T-helper 2 cell treated with Interferon-gamma antibody and Interleukin-4, amounts not matched to agents 5 μg/mL and 100 μg/mL, for 36 hours (primary cell): ENCODE measurements at regions not wholly inside any gene's neighbourhood (a gene's known extent, or its start where the extent isn't known, plus 50 kb on each side); places are given as distances from the start of the nearest gene placed in this dataset.

ENCODE experiments used
- DNase-seq: peaks from one replicate; pipeline ENCODE4 v3.0.0; 2021; ENCODE audit warnings: low spot score
- H3K27ac Mint-ChIP-seq: one replicate; pipeline ENCODE4 v1.8.0; 2021; ENCODE audit warnings: mild to moderate bottlenecking, mixed read lengths
- H3K27me3 Mint-ChIP-seq: one replicate; pipeline ENCODE4 v1.8.0; 2021; ENCODE audit warnings: low read depth, mixed read lengths
- H3K36me3 Mint-ChIP-seq: one replicate; pipeline ENCODE4 v1.8.0; 2021; ENCODE audit warnings: low read depth, mixed read lengths
- H3K4me1 Mint-ChIP-seq: one replicate; pipeline ENCODE4 v1.8.0; 2021; ENCODE audit warnings: low read depth, mixed read lengths
- H3K4me3 Mint-ChIP-seq: one replicate; pipeline ENCODE4 v1.8.0; 2022; ENCODE audit warnings: mild to moderate bottlenecking, moderate library complexity, mixed read lengths
- H3K9me3 Mint-ChIP-seq: one replicate; pipeline ENCODE4 v1.8.0; 2021; ENCODE audit warnings: mixed read lengths

GRCh38 chr6:167643223-167643622 lies 183.5 kb upstream of the AFDN start:
- peaks cover 9% of the 10 kb centered on the region for H3K9me3 Mint-ChIP-seq
- no peak overlapping the region for H3K4me3 Mint-ChIP-seq
- H3K27me3 Mint-ChIP-seq, result no peaks in the 10 kb centered on the region
- H3K27ac Mint-ChIP-seq, result no peak overlapping the region
- no peaks in the 10 kb centered on the region for H3K4me1 Mint-ChIP-seq
- no peak for DNase-seq
- no peaks in the 10 kb centered on the region for H3K36me3 Mint-ChIP-seq

GRCh38 chr6:167643716-167644115 lies 183.0 kb upstream of the AFDN start:
- H3K36me3 Mint-ChIP-seq, result no peaks in the 10 kb centered on the region
- peaks cover 9% of the 10 kb centered on the region for H3K9me3 Mint-ChIP-seq
- DNase-seq, result no peak
- H3K4me1 Mint-ChIP-seq, result no peaks in the 10 kb centered on the region
- H3K4me3 Mint-ChIP-seq, result no peak overlapping the region
- H3K27ac Mint-ChIP-seq, result no peak overlapping the region
- no peaks in the 10 kb centered on the region for H3K27me3 Mint-ChIP-seq

DNA sequence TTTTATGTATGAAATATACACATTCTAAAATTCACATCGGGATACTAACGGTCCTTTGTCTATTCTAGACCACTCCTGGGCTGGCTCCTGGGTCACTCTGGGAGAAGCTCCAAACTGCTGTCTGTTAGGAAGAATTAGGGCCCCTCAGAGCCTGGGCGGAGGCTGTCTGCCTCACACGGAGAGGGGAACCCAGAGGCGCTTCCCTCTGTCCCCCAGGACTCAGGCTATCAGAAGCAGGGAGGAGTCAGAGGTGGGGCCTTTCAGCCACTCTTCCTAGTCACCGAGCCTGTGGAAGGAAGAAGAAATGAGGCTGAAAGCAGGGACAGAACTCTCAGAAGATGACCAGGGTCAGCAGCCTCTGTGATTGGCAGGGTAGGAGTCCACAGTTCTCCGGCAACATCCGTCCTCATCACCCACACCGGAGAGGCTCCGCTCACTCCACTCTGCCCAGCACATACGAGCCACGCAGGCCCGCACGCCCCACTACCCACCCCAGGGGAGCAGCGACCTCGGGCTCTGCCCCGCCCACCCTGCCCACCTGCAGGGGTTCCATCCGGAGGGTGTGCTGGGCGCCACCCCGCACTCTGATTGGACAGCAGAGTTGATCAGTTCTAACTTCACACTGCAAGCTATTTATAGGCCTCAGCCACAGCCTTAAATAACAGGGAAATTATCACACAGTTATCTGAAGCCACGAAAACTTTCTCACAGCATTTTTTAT lies 182.1 kb upstream of the AFDN start:
- peaks cover 9% of the 10 kb centered on the region for H3K9me3 Mint-ChIP-seq
- H3K4me3 Mint-ChIP-seq, result no peak overlapping the region
- H3K27me3 Mint-ChIP-seq, result no peaks in the 10 kb centered on the region
- DNase-seq, result no peak
- H3K4me1 Mint-ChIP-seq, result no peaks in the 10 kb centered on the region
- H3K36me3 Mint-ChIP-seq, result no peaks in the 10 kb centered on the region
- H3K27ac Mint-ChIP-seq, result no peak overlapping the region

GRCh38 chr6:167645368-167645767 lies 181.3 kb upstream of the AFDN start:
- Mint-ChIP-seq H3K27ac (no peak overlapping the region), H3K4me1 (no peaks in the 10 kb centered on the region), H3K36me3 (no peaks in the 10 kb centered on the region), H3K27me3 (no peaks in the 10 kb centered on the region), H3K4me3 (no peak overlapping the region), H3K9me3 (peaks cover 9% of the 10 kb centered on the region)
- DNase-seq, result no peak

GRCh38 chr6:167647306-167647705 lies 179.4 kb upstream of the AFDN start:
- no peak for DNase-seq
- Mint-ChIP-seq H3K9me3 (no peaks in the 10 kb centered on the region), H3K4me1 (no peaks in the 10 kb centered on the region), H3K27ac (no peak overlapping the region), H3K4me3 (no peak overlapping the region), H3K36me3 (no peaks in the 10 kb centered on the region), H3K27me3 (no peaks in the 10 kb centered on the region)

- DNase-seq, result no peak
- Mint-ChIP-seq H3K4me1 (no peaks in the 10 kb centered on the region), H3K4me3 (no peak overlapping the region), H3K27me3 (no peaks in the 10 kb centered on the region), H3K9me3 (no peaks in the 10 kb centered on the region), H3K27ac (no peak overlapping the region), H3K36me3 (no peaks in the 10 kb centered on the region)
These were observed 178.8 kb upstream of the AFDN start for GRCh38 chr6:167647737-167648470.

GRCh38 chr6:167648501-167649278 lies 178.0 kb upstream of the AFDN start:
- Mint-ChIP-seq H3K9me3 (no peaks in the 10 kb centered on the region), H3K27me3 (no peaks in the 10 kb centered on the region), H3K27ac (no peak overlapping the region), H3K4me1 (no peaks in the 10 kb centered on the region), H3K36me3 (no peaks in the 10 kb centered on the region), H3K4me3 (no peak overlapping the region)
- DNase-seq, result no peak

GRCh38 chr6:167649476-167649875 lies 177.2 kb upstream of the AFDN start:
- Mint-ChIP-seq H3K27me3 (no peaks in the 10 kb centered on the region), H3K9me3 (no peaks in the 10 kb centered on the region), H3K4me3 (no peak overlapping the region), H3K4me1 (no peaks in the 10 kb centered on the region), H3K36me3 (no peaks in the 10 kb centered on the region), H3K27ac (no peak overlapping the region)
- DNase-seq, result no peak

- H3K4me1 Mint-ChIP-seq, result no peaks in the 10 kb centered on the region
- H3K4me3 Mint-ChIP-seq, result no peak overlapping the region
- no peaks in the 10 kb centered on the region for H3K27me3 Mint-ChIP-seq
- H3K27ac Mint-ChIP-seq, result no peak overlapping the region
- DNase-seq, result no peak
- no peaks in the 10 kb centered on the region for H3K9me3 Mint-ChIP-seq
- no peaks in the 10 kb centered on the region for H3K36me3 Mint-ChIP-seq
These were observed 175.9 kb upstream of the AFDN start for GRCh38 chr6:167650730-167651317.

DNA sequence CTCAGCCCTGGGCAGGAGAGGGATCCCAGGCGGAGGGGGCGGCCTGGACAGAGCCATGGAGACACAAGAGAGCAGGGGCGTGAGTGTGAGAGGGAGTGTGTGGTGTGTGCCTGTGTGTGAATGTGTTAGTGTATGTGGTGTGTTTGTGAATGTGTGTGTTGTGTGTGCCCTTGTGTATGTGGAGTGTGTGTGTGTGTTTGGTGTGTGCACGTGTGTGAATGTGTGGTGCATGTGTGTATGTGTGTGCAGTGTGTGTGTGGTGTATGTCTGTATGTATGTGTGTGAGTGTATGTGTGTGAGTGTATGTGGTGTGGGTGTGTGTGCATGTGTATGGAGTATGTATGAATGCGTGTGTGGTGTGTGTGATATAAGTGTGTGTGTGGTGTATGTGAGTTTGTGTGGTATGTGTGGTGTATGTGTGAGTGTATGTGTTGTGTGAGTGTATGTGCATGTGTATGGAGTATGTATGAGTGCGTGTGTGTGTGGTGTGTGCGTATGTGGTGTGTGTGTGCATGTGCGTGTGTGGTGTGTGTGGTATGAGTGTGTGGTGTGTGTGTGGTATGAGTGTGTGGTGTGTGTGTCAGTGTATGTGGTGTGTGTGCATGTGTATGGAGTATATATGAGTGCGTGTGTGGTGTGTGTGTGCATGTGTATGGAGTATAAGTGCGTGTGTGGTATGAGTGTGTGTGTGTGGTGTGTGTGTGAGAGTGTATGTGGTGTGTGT lies 175.2 kb upstream of the AFDN start:
- no peaks in the 10 kb centered on the region for H3K27me3 Mint-ChIP-seq
- H3K9me3 Mint-ChIP-seq, result no peaks in the 10 kb centered on the region
- no peaks in the 10 kb centered on the region for H3K36me3 Mint-ChIP-seq
- no peak overlapping the region for H3K4me3 Mint-ChIP-seq
- no peak for DNase-seq
- no peaks in the 10 kb centered on the region for H3K4me1 Mint-ChIP-seq
- H3K27ac Mint-ChIP-seq, result no peak overlapping the region

DNA sequence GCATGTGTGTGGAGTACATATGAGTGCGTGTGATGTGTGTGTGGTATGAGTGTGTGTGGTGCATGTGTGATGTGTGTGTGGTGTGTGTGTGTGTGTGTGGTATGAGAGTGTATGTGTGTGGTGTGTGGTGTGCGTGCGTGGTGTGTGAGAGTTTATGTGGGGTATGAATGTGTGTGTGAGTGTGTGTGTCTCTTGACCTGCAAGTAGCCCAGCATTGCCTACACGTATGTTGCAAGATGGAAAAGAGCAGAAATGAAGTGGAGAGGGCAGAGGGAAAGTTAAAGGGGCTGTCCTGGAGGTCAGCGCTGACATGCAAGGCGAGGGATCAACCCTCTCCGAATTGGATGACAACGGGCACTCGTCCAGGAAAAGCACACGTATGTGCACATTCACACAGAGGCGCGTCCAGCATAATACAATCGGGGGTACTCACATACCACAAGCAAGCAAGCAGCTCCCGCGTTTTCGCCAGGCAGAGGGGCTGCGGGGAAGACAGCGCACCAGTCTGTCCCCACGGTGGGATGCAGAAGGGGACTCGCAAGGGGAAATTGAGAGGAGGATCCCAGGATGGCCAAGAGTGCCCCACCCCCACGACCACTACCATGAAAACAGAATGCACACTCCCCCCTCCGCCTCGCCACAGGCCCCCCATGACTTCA lies 174.5 kb upstream of the AFDN start:
- DNase-seq, result no peak

GRCh38 chr6:167652701-167653095 lies 174.0 kb upstream of the AFDN start:
- Mint-ChIP-seq H3K27ac (no peak overlapping the region), H3K27me3 (no peaks in the 10 kb centered on the region), H3K36me3 (no peaks in the 10 kb centered on the region), H3K4me3 (no peak overlapping the region), H3K9me3 (no peaks in the 10 kb centered on the region), H3K4me1 (no peaks in the 10 kb centered on the region)
- no peak for DNase-seq

More for the DNA sequence above, 174.5 kb upstream of the AFDN start:
- Mint-ChIP-seq H3K27me3 (no peaks in the 10 kb centered on the region), H3K4me1 (no peaks in the 10 kb centered on the region), H3K9me3 (no peaks in the 10 kb centered on the region), H3K36me3 (no peaks in the 10 kb centered on the region), H3K27ac (no peak overlapping the region), H3K4me3 (no peak overlapping the region)

GRCh38 chr6:167653561-167653960 lies 173.2 kb upstream of the AFDN start:
- Mint-ChIP-seq H3K36me3 (no peaks in the 10 kb centered on the region), H3K27me3 (no peaks in the 10 kb centered on the region), H3K4me1 (no peaks in the 10 kb centered on the region), H3K27ac (no peak overlapping the region), H3K9me3 (no peaks in the 10 kb centered on the region), H3K4me3 (no peak overlapping the region)
- no peak for DNase-seq
